H1 (cell line): ENCODE measurements at regions not wholly inside any gene's neighbourhood (a gene's known extent, or its start where the extent isn't known, plus 50 kb on each side); places are given as distances from the start of the nearest gene placed in this dataset.

ENCODE experiments used
- CTCF ChIA-PET: fragments of 300-600 bp; sonication (Branson Sonifier 250); formaldehyde crosslinking; loops from one replicate; lab custom pipeline; 2021; ENCODE audit not compliant: partially characterized antibody; lab: Charles Lee
- POLR2A ChIA-PET: fragments of 300-600 bp; sonication (Branson Sonifier 250); formaldehyde crosslinking; loops from one replicate; lab custom pipeline; 2021; ENCODE audit warnings: inconsistent platforms; ENCODE audit not compliant: partially characterized antibody; lab: Charles Lee
- DNase-seq, 2 experiments: peaks; one replicate each; pipeline versions ENCODE4 v3.0.0 to v3.0.0-alpha.2; 2010 to 2022; ENCODE audit warnings: low spot score in 2 of 2, low read depth in 1 of 2, mixed read lengths in 1 of 2
- FAIRE-seq: peaks from 2 replicates; lab custom pipeline; 2011; peaks lifted over from hg19 to GRCh38; lab: Jason Lieb, UNC
- H2AFZ ChIP-seq: 2 replicates; pipeline ENCODE4 v1.8.1; 2012; ENCODE audit warnings: low read length, inconsistent platforms
- H2AK5ac ChIP-seq: 2 replicates; pipeline ENCODE4 v1.6.1; 2013; ENCODE audit warnings: low read depth, low read length
- H2BK120ac ChIP-seq: replicated peaks from 2 replicates; pipeline ENCODE3; 2013; ENCODE audit warnings: low read depth, low read length, inconsistent platforms
- H2BK12ac ChIP-seq: 2 replicates; pipeline ENCODE4 v1.6.1; 2013; ENCODE audit warnings: low read depth, low read length
- H2BK15ac ChIP-seq: 2 replicates; pipeline ENCODE4 v1.6.1; 2013; ENCODE audit warnings: low read length
- H2BK20ac ChIP-seq: 2 replicates; pipeline ENCODE4 v1.6.1; 2013; ENCODE audit warnings: low read length
- H2BK5ac ChIP-seq: 2 replicates; pipeline ENCODE4 v1.6.1; 2013; ENCODE audit warnings: low read depth, low read length
- H3K14ac ChIP-seq: 2 replicates; pipeline ENCODE4 v1.6.1; 2013; ENCODE audit warnings: inconsistent platforms; ENCODE audit not compliant: insufficient read length
- H3K18ac ChIP-seq: 2 replicates; pipeline ENCODE4 v1.6.1; 2013; ENCODE audit warnings: low read length; ENCODE audit errors: extremely low read depth
- H3K23ac ChIP-seq: 2 replicates; pipeline ENCODE4 v1.6.1; 2013; ENCODE audit warnings: inconsistent platforms; ENCODE audit not compliant: insufficient read length
- H3K23me2 ChIP-seq: 2 replicates; pipeline ENCODE4 v1.6.1; 2013; ENCODE audit warnings: low read depth, low read length
- H3K27ac ChIP-seq: 2 replicates; pipeline ENCODE4 v1.6.1; 2011; ENCODE audit warnings: low read depth, low read length, inconsistent platforms
- H3K27me3 ChIP-seq, 4 experiments: replicated peaks in 1 of 4; 1 replicate in 1 of 4; 2 replicates in 3 of 4; pipeline versions ENCODE4 v1.6.1 to v1.8.1; 2011 to 2013; ENCODE audit warnings: low read length in 3 of 4, mild to moderate bottlenecking in 3 of 4, inconsistent platforms in 2 of 4, mixed read lengths in 2 of 4, moderate library complexity in 1 of 4; ENCODE audit not compliant: control insufficient read depth in 3 of 4, insufficient read depth in 3 of 4; ENCODE audit errors: extremely low read depth in 1 of 4
- H3K36me3 ChIP-seq, 4 experiments: 2 replicates each; pipeline versions ENCODE4 v1.6.1 to v1.8.1; 2011 to 2013; ENCODE audit warnings: mild to moderate bottlenecking in 4 of 4, low read length in 3 of 4, moderate library complexity in 2 of 4, control low read depth in 1 of 4, inconsistent platforms in 1 of 4; ENCODE audit not compliant: insufficient read depth in 4 of 4, control insufficient read depth in 2 of 4
- H3K4ac ChIP-seq: replicated peaks from 2 replicates; pipeline ENCODE3; 2013; ENCODE audit warnings: low read length, low read depth, mixed read lengths, inconsistent platforms; ENCODE audit not compliant: insufficient read length
- H3K4me1 ChIP-seq, 4 experiments: replicated peaks in 1 of 4; 1 replicate in 1 of 4; 2 replicates in 3 of 4; pipeline versions ENCODE4 v1.6.1 to v1.8.1; 2011 to 2013; ENCODE audit warnings: low read length in 3 of 4, inconsistent platforms in 2 of 4, mixed read lengths in 1 of 4; ENCODE audit not compliant: insufficient read depth in 4 of 4, control insufficient read depth in 3 of 4
- H3K4me2 ChIP-seq, 2 experiments: 2 replicates each; pipeline versions ENCODE4 v1.6.1 to v1.8.1; 2011 to 2013; ENCODE audit warnings: low read depth in 2 of 2, low read length in 2 of 2, control low read depth in 1 of 2, inconsistent platforms in 1 of 2, mild to moderate bottlenecking in 1 of 2; ENCODE audit not compliant: insufficient read depth in 1 of 2
- H3K4me3 ChIP-seq, 4 experiments: fragments of 200-600, 300-600 bp in 1 of 4; sonication (generic), shearing (Covaris generic), sonication (Bioruptor Twin) in 1 of 4; 2 replicates each; pipeline versions ENCODE4 v1.5.1 to v1.8.1; 2011 to 2016; ENCODE audit warnings: low read length in 4 of 4, low read depth in 3 of 4, control low read depth in 2 of 4, inconsistent platforms in 2 of 4, mild to moderate bottlenecking in 2 of 4, mixed read lengths in 1 of 4, moderate library complexity in 1 of 4; ENCODE audit not compliant: insufficient read depth in 2 of 4; ENCODE audit errors: extremely low read depth in 1 of 4
- H3K56ac ChIP-seq: replicated peaks from 2 replicates; pipeline ENCODE3; 2013; ENCODE audit warnings: low read depth, mild to moderate bottlenecking, mixed read lengths, low read length, inconsistent platforms; ENCODE audit not compliant: insufficient read length
- H3K79me1 ChIP-seq: 2 replicates; pipeline ENCODE4 v1.6.1; 2013; ENCODE audit warnings: low read depth, low read length, control low read depth
- H3K79me2 ChIP-seq, 2 experiments: 2 replicates each; pipeline versions ENCODE4 v1.6.1 to v1.8.1; 2012 to 2013; ENCODE audit warnings: low read length in 2 of 2, mild to moderate bottlenecking in 2 of 2, inconsistent platforms in 1 of 2; ENCODE audit not compliant: insufficient read depth in 2 of 2, control insufficient read depth in 1 of 2
- H3K9ac ChIP-seq, 4 experiments: replicated peaks in 1 of 4; 1 replicate in 1 of 4; 2 replicates in 3 of 4; pipeline versions ENCODE4 v1.6.1 to v1.8.1; 2011 to 2013; ENCODE audit warnings: low read depth in 3 of 4, low read length in 3 of 4, control low read depth in 2 of 4, mild to moderate bottlenecking in 2 of 4, moderate library complexity in 2 of 4, inconsistent platforms in 1 of 4; ENCODE audit errors: extremely low read depth in 1 of 4
- H3K9me3 ChIP-seq, 2 experiments: 2 replicates each; pipeline versions ENCODE4 v1.6.1 to v1.8.1; 2012 to 2013; ENCODE audit warnings: mild to moderate bottlenecking in 2 of 2, moderate library complexity in 2 of 2, control low read depth in 1 of 2, inconsistent platforms in 1 of 2, low read depth in 1 of 2, low read length in 1 of 2, mixed read lengths in 1 of 2; ENCODE audit not compliant: insufficient read depth in 2 of 2
- H4K20me1 ChIP-seq, 2 experiments: replicated peaks in 1 of 2; 2 replicates each; pipeline versions ENCODE3 to v1.8.1; 2011 to 2013; ENCODE audit warnings: inconsistent platforms in 2 of 2, low read length in 2 of 2, mild to moderate bottlenecking in 1 of 2; ENCODE audit not compliant: insufficient read depth in 2 of 2, control insufficient read depth in 1 of 2
- H4K5ac ChIP-seq: 2 replicates; pipeline ENCODE4 v1.6.1; 2013; ENCODE audit warnings: low read length, low read depth, mixed read lengths, inconsistent platforms; ENCODE audit not compliant: insufficient read length
- H4K8ac ChIP-seq: 2 replicates; pipeline ENCODE4 v1.8.0; 2013; ENCODE audit warnings: mild to moderate bottlenecking, moderate library complexity, low read length, inconsistent platforms; ENCODE audit not compliant: insufficient read depth; ENCODE audit errors: extremely low read depth
- H4K91ac ChIP-seq: replicated peaks from 2 replicates; pipeline ENCODE3; 2013; ENCODE audit warnings: low read length, mixed read lengths, inconsistent platforms; ENCODE audit not compliant: insufficient read length
- ATF2 ChIP-seq: IDR thresholded peaks from 2 replicates; pipeline ENCODE4 v1.6.1; 2012; ENCODE audit warnings: low read length, inconsistent platforms
- CREB1 ChIP-seq: IDR thresholded peaks from 2 replicates; pipeline ENCODE4 v1.6.1; 2012; ENCODE audit warnings: inconsistent platforms
- E2F6 ChIP-seq: IDR thresholded peaks from 2 replicates; pipeline ENCODE4 v1.6.1; 2012; ENCODE audit warnings: inconsistent platforms
- FOSL1 ChIP-seq: IDR thresholded peaks from 2 replicates; pipeline ENCODE4 v1.6.1; 2011; ENCODE audit warnings: mild to moderate bottlenecking, low read depth, low read length, moderate library complexity; ENCODE audit not compliant: insufficient read depth
- HDAC6 ChIP-seq: IDR thresholded peaks from one replicate; pipeline ENCODE4 v1.7.1; 2012; ENCODE audit warnings: low read depth, mild to moderate bottlenecking, inconsistent platforms, low read length, moderate library complexity
- KDM1A ChIP-seq: fragments of 200-600, 300-600 bp; sonication (generic); IDR thresholded peaks from 2 replicates; pipeline ENCODE4 v1.7.1; 2016; ENCODE audit warnings: mild to moderate bottlenecking, low read length, borderline replicate concordance
- NANOG ChIP-seq: IDR thresholded peaks from 2 replicates; pipeline ENCODE4 v1.6.1; 2011; ENCODE audit warnings: low read length, low read depth, mild to moderate bottlenecking, inconsistent platforms; ENCODE audit not compliant: insufficient read depth, poor library complexity, severe bottlenecking
- RXRA ChIP-seq: IDR thresholded peaks from 2 replicates; pipeline ENCODE4 v1.6.1; 2011; ENCODE audit warnings: low read depth, mild to moderate bottlenecking, low read length, moderate library complexity; ENCODE audit not compliant: insufficient read depth
- SRF ChIP-seq: IDR thresholded peaks from 2 replicates; pipeline ENCODE4 v1.6.1; 2011; ENCODE audit warnings: mild to moderate bottlenecking, low read depth, low read length, moderate library complexity
- TBP ChIP-seq: IDR thresholded peaks from 2 replicates; pipeline ENCODE4 v1.6.1; 2011; ENCODE audit warnings: low read depth, low read length, improper control_type of control experiment
- USF2 ChIP-seq: IDR thresholded peaks from 2 replicates; pipeline ENCODE4 v1.6.1; 2011; ENCODE audit warnings: low read length, improper control_type of control experiment
- WGBS, 2 experiments: shearing (Covaris generic) in 1 of 2; methylation state at CpG; one replicate each; pipeline versions ENCODE4 v1.1.6 to v1.1.7; 2013 to 2015; ENCODE audit warnings: low lambda C conversion rate in 2 of 2, mixed read lengths in 2 of 2, inconsistent platforms in 1 of 2, low coverage in 1 of 2, missing lambda C conversion rate in 1 of 2; ENCODE audit not compliant: insufficient replicate concordance in 2 of 2, insufficient coverage in 1 of 2, insufficient read length in 1 of 2; ENCODE audit errors: extremely low coverage in 1 of 2, missing lambda C conversion rate in 1 of 2; 5-methylcytosine and 5-hydroxymethylcytosine counted together

GRCh38 chr6:8644306-8644705 lies 209.0 kb upstream of the SLC35B3 start:
- Histone ChIP-seq H3K23me2 (no peaks in the 10 kb centered on the region), H3K4me3 (no peak overlapping the region), H3K4ac (no peak overlapping the region), H2BK12ac (no peak overlapping the region), H3K9ac (no peak overlapping the region), H4K5ac (no peak overlapping the region), H3K79me2 (no peaks in the 10 kb centered on the region), H3K27ac (no peak overlapping the region), H2AK5ac (no peak overlapping the region), H2BK20ac (no peak overlapping the region), H3K4me1 (no peaks in the 10 kb centered on the region), H2AFZ (no peak overlapping the region), H3K14ac (no peak overlapping the region), H4K91ac (no peak overlapping the region), H3K56ac (no peak overlapping the region), H3K27me3 (no peaks in the 10 kb centered on the region), H2BK120ac (no peak overlapping the region), H3K9me3 (0 out of 4 replicates have a peak, but pooled peaks cover 0 to 9% of the 10 kb centered on the region in 2 experiments), H4K8ac (no peak overlapping the region), H3K36me3 (no peaks in the 10 kb centered on the region), H3K18ac (no peak overlapping the region), H2BK15ac (no peak overlapping the region), H3K23ac (no peak overlapping the region), H2BK5ac (no peak overlapping the region), H4K20me1 (no peaks in the 10 kb centered on the region), H3K79me1 (no peaks in the 10 kb centered on the region), H3K4me2 (no peak overlapping the region)
- WGBS, 2 experiments: 91% methylated on average over 6 of the region's 6 CpGs; no CpG with 5 or more reads in 1 of the 2 experiments
- DNase-seq: no peak
- FAIRE-seq: no peak
- ChIA-PET CTCF (interaction anchor here (1.4 kb wide), 1 partner anchor 18 kb away, joined by 3 read pairs; no protein-coding TSS in a partner anchor), POLR2A (no interaction called here)
- TF ChIP-seq RXRA (no peak), KDM1A (no peak), SRF (no peak), TBP (no peak), NANOG (no peak), E2F6 (no peak), FOSL1 (no peak), USF2 (no peak), ATF2 (no peak), HDAC6 (no peak), CREB1 (no peak)
